HG03520 (cell line): ENCODE measurements at regions not wholly inside any gene's neighbourhood (a gene's known extent, or its start where the extent isn't known, plus 50 kb on each side); places are given as distances from the start of the nearest gene placed in this dataset.
"Not testable (repeated sequence)": the region's sequence is repeated elsewhere in the genome, so short reads cannot be mapped to it uniquely, and the experiment has no call there.

Source experiments
- ATAC-seq: cut with Tn5 transposase; IDR thresholded peaks from one replicate; pipeline ENCODE4 v1.9.1; 2021; ENCODE audit warnings: mild to moderate bottlenecking, moderate library complexity; ENCODE audit not compliant: unreplicated experiment

DNA sequence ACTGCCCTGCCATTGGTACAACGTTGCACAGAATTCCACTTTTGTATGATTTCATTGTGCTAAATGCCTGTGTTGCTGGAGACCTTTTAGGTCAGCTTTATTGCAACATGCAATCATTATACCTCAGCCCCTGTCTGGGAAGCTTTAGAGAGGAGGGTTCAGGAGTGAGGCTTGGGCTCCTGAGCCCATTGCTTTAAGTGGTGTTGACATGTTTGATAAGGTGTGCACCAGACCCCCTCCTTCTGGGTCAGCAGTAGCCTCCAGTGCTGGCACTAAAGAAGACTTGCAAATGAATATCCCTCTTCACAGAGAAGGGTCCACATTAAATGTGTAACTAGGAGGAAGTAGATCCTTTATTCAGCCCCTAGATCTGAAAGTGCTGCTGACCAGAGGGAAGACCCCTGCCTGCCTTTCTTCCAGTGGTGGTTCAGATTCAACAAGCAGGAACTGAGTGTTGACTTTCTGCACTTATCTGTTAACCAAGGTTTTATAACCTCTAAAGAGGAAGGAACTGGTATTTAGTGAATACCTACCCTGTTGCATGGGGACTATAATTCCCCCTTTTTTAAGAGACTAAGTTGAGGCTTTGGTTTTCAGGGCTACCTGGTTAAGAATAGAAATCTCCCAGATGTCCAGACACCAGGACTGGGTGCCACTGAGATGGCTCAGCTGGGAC, 369.4 kb upstream of the IGFBP3 start:
- ATAC-seq: no peak

GRCh38 chr7:46288861-46289260, 367.8 kb upstream of the IGFBP3 start:
- ATAC-seq: no peak

GRCh38 chr7:46288010-46288409, 366.9 kb upstream of the IGFBP3 start:
- ATAC-seq: no peak

- no peak for ATAC-seq
Observed at GRCh38 chr7:46286957-46287356, 365.9 kb upstream of the IGFBP3 start.

GRCh38 chr7:46286356-46286755, 365.3 kb upstream of the IGFBP3 start:
- ATAC-seq: no peak

DNA sequence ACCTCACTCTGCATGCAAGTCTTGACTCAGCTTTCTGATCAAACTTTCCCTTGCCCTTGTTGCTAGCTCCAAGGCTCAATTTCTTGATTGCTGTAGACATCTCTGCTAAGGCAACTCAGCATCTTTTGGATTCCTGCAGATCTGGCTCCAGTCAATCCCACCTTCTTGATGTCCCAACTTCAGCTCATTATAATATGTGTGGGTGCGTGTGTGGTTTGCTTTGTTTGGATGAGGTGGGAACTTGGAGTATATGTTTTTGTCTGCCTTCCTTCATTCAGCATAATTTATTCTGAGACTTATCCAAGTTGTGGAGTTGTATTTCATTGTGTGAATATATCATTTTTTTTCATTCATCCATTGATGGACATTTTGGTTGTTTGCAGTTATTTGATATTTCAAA, 364.8 kb upstream of the IGFBP3 start:
- ATAC-seq: no peak

DNA sequence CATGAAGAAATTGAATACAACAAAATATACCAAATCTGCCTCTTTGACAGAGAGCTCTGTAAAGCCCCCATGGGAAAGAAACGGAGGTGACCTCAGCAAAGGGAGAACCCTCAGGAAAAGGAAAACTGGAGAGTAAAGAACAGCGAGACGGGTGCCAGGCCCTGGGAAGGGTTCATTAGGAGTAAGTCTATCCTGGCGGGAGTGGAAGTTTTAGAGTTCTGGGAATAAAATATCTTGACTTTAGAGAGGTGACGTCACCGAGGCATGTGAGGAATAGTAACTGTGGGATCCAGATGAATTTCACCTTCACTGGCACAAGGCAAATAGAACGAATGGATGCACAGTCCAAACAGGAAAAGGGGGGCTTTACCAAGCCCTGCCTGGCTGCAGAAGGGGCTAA, 362.8 kb upstream of the IGFBP3 start:
- no peak for ATAC-seq

DNA sequence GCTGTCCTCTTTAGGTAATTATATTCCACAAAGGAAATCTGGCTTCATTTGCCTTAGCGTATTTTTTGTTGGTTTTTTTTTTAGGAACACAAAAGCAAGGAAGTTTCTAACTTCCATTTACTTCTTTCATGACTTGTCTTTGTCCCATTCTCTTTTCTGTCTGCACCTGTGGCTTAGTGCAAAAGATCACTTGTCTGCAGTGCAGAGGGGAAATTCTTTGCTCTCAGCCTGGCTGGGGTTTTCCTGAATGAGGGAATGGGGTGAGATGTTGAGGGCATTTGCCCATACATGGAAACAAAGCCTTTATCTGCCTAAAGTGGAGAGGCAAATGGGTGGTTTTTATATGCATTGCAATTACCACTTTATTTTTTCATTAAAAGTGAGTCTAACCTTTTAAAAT, 361.1 kb upstream of the IGFBP3 start:
- ATAC-seq: no peak

- no peak for ATAC-seq
Observed at GRCh38 chr7:46281071-46281470, 360.0 kb upstream of the IGFBP3 start.

GRCh38 chr7:46279290-46279689, 358.2 kb upstream of the IGFBP3 start:
- no peak for ATAC-seq

GRCh38 chr7:46264646-46265045, 343.6 kb upstream of the IGFBP3 start:
- no peak for ATAC-seq

GRCh38 chr7:46261638-46262037, 340.6 kb upstream of the IGFBP3 start:
- not testable (repeated sequence) for ATAC-seq

GRCh38 chr7:46259947-46260346, 338.9 kb upstream of the IGFBP3 start:
- no peak for ATAC-seq

- ATAC-seq: no peak
Observed at GRCh38 chr7:46257761-46258448, 336.8 kb upstream of the IGFBP3 start.

DNA sequence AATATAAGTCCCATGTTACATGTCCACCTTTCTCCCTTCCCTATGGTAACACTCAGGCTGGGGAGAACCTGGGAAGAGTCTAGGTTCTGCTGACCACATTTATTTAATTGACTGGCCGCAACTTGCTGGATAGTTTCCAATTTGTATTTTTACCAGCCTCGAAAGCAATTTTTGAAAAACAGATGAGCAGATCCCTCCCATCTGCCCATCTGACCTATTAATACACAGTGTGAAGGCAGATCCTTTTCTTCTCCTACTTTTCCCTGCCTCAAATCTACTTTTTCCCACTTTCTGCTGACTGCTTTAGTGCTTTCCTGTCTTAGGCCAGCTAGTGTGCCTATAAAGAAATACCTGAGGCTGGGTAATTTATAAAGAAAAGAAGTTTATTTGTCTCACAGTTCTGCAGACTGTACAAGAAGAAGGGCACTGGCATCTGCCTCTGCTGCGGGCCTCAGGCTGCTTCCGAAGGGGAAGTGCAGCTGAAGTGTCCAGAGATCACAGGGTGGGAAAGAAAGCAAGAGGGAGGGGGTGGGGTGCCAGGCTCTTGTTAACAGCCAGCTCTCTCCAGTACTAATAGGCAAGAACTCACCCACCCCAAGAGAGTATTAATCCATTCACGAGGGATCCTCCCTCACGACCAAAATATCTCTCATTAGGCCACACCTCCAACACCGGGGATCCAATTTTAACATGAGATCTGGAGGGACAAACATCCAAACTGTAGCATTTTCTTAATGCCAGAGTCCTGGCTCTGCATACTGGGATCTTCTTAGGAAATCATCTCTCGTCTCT, 336.0 kb upstream of the IGFBP3 start:
- no peak for ATAC-seq

DNA sequence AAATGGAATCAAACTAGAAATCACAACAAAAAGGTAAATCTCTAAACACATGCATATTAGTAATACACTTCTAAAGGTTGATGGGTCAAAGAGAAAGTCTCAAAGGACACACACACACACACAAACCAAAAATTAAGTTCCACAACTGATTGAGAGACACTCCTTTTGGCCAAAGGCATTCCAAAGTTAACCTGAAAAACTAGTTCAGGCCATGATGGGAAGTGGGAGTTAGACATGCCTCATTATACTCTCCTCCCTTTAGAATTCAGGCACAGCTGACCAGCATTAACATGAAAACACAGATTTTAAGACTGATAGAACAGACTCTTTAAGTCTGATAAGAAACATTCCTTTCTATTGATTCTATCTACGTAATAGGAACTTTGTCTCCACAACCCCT, 332.4 kb upstream of the IGFBP3 start:
- ATAC-seq: no peak

GRCh38 chr7:46247664-46248063, 326.6 kb upstream of the IGFBP3 start:
- no peak for ATAC-seq

DNA sequence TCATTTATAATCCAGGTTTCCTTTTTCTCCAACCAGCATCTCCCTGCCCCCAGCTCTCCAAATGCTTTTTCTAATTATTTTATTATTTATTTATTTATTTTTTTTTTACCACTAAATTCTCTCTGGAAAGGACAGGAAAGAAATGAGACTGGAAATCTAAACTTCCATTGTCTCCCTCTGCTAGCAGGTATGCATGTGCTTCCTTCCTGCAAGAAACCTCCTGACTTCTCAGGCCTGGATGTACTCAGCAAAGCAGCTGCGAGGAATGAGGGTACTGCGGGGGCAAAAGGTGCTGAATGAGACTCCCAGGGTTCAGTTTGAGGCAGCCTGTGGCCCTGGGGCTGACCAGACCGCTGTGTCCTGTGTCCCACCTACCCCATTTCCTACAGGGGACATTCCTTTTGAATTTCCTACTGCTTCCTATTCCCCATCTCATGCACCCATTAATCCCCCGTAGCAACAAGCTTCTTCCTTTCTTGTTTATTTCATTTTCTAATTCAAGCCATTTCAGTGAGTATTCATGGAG, 324.6 kb upstream of the IGFBP3 start:
- ATAC-seq: no peak

- no peak for ATAC-seq
Observed at GRCh38 chr7:46244757-46245156, 323.7 kb upstream of the IGFBP3 start.

DNA sequence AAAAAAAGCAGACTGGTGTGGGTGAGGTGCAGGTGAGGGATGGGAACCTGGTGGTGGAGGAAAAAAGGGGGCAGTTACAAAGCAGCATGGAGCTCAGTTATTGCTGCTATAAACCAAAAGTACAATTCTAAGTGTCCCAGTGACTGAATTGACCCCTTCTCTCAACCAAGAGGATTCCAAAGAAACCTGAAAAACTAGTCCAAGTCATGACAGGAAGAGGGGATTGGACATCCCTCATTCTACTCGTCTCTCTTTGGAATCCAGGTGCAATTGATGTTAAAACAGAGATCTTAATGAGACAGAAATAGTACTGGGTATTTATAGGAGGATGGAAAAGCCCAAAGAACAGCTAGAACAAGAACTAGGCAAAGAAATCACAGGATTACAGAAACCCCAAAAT, 322.3 kb upstream of the IGFBP3 start:
- ATAC-seq: no peak

DNA sequence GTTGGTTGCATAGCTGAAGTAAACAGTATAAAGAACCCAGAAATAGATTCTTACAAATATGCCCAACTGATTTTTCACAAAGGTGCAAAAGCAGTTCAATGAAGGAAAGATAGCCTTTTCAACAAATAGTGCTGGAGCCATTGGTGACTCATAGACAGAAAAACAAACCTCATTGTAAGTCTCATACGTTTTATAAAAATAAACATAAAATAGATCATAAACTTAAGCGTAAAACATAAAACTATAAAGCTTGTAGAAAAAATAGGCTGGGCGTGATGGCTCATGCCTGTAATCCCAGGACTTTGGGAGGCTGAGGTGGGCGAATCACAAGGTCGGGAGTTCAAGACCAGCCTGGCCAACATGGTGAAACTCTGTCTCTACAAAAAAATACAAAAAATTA, 318.8 kb upstream of the IGFBP3 start:
- ATAC-seq: no peak

- ATAC-seq: no peak
Observed at GRCh38 chr7:46237466-46237865, 316.4 kb upstream of the IGFBP3 start.
